GM21737 (cell line): ENCODE measurements at regions not wholly inside any gene's neighbourhood (a gene's known extent, or its start where the extent isn't known, plus 50 kb on each side); places are given as distances from the start of the nearest gene placed in this dataset.
"Not testable (repeated sequence)": the region's sequence is repeated elsewhere in the genome, so short reads cannot be mapped to it uniquely, and the experiment has no call there.

Experiments used
- ATAC-seq: cut with Tn5 transposase; IDR thresholded peaks from one replicate; pipeline ENCODE4 v1.9.1; 2021; ENCODE audit warnings: mild to moderate bottlenecking, moderate library complexity; ENCODE audit not compliant: unreplicated experiment

GRCh38 chr13:79887278-79887677 is 406.3 kb downstream of the NDFIP2 start:
- not testable (repeated sequence) for ATAC-seq

DNA sequence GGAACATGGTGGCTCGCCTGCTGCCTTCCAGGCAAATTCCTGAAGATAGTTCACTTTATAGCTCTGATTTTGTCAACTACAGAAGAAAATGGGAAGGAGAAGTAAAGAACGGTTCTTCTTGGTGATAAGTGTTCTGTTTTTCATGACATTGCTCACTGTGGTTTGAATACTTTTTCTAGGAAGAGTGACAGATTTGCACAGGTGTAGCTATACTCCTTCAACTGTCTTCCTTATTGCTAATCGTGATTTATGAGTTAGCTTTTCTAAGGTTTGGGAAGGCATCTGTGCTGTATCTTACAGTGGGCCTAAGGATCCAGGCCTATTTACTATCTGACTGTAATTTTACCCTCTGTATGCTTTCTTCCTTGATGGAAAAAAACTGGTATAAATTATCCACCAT is 405.6 kb downstream of the NDFIP2 start:
- ATAC-seq = no peak

DNA sequence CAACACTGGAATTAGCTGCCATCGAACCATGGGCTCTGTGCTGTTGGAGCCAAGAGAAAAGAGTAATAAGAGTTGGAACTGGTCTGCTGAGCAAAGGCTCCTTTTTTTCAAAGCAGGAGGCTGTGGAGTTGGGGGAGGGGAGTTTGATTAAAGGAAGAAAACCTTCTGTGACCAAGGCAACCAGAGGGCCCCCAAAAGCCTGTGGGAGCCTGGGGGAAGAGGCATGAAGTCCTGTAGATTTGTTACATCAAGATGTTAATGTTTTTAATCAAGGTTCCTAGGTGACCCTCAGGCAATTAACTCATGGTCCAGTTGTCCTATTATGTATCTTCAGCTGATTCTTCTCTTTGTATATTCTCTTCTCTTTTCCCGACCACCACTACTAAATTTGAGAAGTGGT is 403.9 kb downstream of the NDFIP2 start:
- no peak for ATAC-seq

- no peak for ATAC-seq
Observed at GRCh38 chr13:79883216-79883615, 402.3 kb downstream of the NDFIP2 start.

DNA sequence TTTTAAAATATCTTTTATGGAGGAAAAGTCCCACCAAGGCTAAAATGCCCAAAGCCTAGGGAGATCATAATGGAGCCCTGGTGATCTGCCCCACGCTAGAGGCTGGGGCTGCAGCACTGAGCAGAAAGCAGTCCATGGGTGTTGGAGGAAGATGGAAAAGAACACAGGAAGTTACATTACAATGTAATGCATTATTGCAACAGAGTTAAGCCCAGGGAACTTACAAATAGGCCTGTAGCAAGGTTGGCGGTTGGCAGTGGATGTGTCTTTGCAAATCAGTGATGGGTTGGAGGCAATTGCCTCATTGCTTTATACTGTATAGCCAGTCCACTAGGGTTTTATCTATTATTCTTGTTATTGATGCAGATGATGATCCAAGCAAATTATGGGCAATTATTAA is 399.9 kb downstream of the NDFIP2 start:
- ATAC-seq = no peak

DNA sequence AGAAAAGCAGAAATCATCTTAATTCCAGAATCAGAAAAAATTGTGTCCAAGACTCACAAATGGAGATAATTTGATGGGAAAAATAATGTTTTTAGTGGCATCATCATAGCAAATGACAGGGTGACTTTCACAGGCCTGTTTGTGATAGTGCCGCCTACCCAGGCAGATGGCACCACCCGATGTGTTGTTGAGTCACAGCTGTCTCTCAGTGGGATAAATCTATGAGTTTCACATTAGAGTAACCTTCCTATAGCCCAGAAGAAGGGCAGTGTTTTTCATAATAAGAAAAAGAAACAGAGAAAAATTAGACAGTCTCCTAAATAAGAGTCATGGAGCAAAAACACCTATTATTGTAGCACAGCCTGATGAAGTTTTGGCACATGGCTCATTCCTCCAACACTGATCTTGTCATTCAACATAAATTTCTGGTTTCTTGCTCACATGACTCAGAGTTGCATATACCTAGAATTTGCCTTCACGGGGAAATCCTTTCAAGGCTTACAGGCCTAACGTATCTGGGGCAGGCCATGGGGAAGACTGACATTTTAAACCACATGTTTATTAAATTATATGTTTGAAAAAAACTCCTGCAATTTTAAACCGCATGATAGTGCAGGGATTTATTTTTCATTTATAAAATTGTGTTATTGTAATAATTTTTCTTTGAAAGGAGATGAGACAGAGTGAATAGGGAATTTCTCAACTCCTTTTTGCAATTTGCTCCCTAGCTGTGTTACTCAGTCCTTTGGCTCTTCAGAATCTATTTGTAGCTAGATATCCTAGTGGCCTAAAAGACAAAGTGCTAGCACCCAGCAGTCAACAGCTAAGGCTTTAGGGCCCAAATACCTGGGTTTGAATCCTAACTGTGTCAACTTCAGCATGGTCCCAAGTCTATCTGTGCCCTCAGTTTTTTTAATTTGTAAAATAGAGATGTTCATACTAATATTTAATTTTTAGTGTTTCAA is 393.7 kb downstream of the NDFIP2 start:
- ATAC-seq = no peak

DNA sequence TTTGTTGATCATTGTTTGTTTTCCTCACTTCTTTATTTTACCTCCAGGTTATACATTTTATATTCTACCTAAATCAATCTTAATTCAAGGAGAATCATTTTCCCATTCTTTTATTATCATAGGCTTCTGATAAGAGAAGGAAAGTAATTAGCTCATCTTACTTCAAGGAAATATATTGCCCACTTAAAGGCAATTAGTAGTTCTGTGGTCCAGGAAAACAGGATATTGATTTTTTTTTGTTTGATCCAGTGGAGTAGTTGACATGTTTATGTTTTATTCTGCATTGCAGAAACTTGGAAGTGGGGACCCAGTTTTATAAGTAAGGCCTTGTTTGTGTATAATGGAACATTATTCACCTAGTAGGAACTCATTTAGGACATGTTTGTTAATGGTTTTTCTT is 390.6 kb downstream of the NDFIP2 start:
- ATAC-seq = no peak

DNA sequence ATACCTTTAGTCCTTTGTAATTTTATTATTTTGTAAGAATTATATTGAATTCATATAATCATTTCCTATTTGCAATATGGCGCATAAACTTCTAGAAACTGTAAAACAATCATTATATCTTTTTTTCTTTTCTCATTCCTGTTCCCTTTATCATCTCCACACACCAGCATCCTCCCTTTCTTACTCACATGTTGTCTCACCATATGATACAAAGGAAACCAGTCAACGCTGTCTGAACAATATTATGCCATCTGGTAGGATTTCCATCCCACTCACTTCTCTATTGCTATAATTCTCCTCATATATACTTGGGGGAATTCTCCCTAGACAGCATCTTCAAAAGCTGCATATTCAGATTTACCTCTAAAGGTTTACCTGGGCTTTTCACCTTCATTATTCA is 389.8 kb downstream of the NDFIP2 start:
- no peak for ATAC-seq

- ATAC-seq = no peak
Observed at GRCh38 chr13:79870123-79870522, 389.2 kb downstream of the NDFIP2 start.

- ATAC-seq = no peak
Observed at GRCh38 chr13:79869326-79869725, 388.4 kb downstream of the NDFIP2 start.

DNA sequence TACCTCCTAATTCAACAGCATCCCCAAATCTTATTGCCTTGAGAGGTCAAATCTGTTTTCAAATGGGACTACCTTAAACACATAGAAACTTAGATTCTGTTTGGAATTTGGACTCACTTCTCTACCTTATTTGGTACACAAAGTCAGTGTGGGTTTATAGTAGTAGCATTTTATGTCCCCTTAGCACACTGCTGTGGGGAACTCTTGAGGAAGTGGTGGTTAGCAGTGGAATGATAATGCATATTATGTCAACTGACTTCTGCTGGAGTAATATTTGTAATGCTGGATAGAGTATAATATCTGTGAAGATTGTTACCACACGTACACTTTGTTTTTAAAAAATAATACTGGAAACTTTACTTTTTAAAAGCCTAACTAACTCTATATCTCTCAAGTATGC is 386.3 kb downstream of the NDFIP2 start:
- ATAC-seq = no peak

DNA sequence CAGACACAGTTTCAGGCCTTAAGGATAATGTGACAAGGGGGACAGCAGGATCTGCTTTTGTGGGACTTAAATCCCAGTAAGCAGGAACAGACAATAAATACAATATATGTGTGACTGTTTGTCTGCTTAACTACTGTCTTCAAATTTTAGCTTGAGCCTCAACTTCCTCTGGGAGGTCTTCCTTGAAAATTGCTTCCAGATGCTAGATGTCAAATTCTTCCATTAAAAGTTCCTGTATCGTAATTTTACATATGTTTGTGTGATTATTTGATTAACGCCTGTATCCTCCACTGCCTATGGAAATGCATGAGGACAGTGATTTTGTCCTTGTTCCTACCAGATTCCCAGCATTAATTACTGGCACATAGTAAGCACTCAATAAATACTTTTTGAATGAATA is 385.5 kb downstream of the NDFIP2 start:
- ATAC-seq = no peak

- ATAC-seq = no peak
Observed at GRCh38 chr13:79862515-79862914, 381.6 kb downstream of the NDFIP2 start.

DNA sequence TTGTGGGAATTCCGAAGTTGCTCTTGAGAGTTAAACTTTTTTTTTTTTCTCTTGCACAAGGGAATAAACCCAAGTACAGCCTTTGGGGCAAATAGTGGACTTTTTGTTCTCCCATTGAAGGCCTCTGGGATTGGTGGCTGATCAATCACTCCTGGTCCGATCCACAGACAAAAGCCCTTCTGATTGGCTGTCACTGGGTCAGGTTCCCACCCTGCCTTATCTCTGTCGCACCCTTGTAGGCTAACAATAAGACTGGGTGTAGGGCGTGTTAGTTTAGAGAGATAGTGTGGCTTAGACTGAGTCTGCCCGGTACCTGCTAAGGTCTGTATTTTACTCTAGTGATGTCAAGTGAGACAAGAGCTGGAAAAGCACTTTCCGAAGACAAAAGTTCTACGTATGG is 380.8 kb downstream of the NDFIP2 start:
- no peak for ATAC-seq

GRCh38 chr13:79860791-79861190 is 379.8 kb downstream of the NDFIP2 start:
- no peak for ATAC-seq

GRCh38 chr13:79859756-79860155 is 378.8 kb downstream of the NDFIP2 start:
- ATAC-seq = no peak

DNA sequence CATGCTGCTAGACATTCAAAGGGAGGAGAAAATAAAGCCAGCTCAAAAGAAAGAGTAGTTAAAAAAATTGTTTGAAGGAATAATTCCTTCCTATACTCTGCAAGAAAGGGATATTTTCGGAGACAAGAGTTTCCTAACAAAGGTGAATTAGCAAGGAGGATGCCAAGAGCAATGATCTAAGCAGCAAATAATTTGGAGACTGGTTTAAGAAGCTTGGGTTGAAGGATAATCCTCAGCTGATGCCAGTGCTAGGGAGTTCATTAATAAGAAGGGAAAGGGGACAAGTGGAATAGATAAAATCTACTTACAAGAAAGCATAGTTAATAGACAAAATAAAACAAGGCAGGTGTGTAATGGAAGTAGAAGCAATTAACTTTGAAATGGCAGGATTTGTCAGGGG is 372.3 kb downstream of the NDFIP2 start:
- ATAC-seq = no peak

- no peak for ATAC-seq
Observed at GRCh38 chr13:79851318-79851717, 370.4 kb downstream of the NDFIP2 start.

DNA sequence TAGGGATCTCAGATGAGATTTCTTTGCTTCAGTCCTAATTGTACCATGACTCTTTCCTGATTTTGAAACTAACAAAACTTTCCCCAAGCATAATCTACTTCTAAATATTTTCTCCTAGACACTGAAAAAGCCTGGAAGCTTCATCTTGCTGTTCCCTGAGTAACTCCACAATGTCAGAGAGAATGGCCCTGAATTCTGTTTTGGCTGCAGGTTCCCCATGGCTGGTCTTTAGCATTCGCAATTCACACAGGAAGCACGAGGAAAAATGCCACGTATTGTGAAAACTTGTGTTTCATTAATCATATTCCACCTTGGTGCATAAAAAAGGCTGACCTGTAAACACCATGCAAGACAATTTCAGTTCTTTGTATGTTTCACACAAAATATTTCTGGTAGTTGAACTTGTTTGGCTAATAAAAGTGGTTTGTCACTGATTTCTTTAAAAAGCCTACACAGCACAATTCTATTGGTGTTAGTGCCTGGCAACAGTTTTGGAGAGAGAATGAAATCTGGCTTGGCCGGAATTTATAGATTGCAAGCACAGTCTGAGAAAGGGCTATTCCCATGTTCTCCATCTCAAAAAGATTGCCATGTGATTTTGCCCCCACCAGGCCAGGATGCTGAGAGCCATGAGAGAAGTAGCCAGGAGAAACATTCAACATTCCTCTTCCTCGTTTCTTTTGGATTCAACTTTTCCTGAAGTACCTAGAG is 367.1 kb downstream of the NDFIP2 start:
- ATAC-seq = no peak

- no peak for ATAC-seq
Observed at GRCh38 chr13:79846386-79846785, 365.4 kb downstream of the NDFIP2 start.

GRCh38 chr13:79837741-79838450 is 356.9 kb downstream of the NDFIP2 start:
- ATAC-seq = no peak
